ENCODE measurements at regions not wholly inside any gene's neighbourhood (a gene's known extent, or its start where the extent isn't known, plus 50 kb on each side); places are given as distances from the start of the nearest gene placed in this dataset.

DNA sequence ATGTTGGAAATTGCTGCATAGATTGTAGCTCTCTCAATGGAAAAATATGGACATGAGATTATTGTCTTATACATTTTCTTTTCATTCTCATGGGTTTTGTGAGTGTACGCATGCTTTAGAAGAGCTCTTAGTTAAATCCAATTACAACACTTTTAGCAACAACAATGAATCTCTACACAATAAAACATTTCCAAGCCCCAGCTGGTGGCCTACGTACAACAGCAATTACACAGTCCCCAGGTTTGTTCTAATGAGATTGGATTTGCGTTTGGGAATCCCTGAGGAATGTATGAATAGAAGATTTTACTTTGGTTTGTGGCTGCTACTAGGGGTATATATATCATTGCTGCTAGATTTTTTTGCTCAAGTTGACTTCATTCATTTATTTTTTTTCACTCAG is 98.6 kb downstream of the FHDC1 start:
- no peak for TF ChIP-seq ZNF274 (IDR thresholded peaks at IDR 0.05; ENCODE audit: low read depth, low read length)
- H3K4me3 ChIP-seq (ENCODE audit: low read length) = no peak overlapping the region

GRCh38 chr4:153036931-153037482 is 100.9 kb downstream of the FHDC1 start:
- TF ChIP-seq ZNF274 (IDR thresholded peaks at IDR 0.05; ENCODE audit: low read depth, low read length) = no peak
- no peak overlapping the region for H3K4me3 ChIP-seq (ENCODE audit: low read length)

- no peak for TF ChIP-seq ZNF274 (IDR thresholded peaks at IDR 0.05; ENCODE audit: low read depth, low read length)
- no peak overlapping the region for H3K4me3 ChIP-seq (ENCODE audit: low read length)
These were observed 102.6 kb downstream of the FHDC1 start for GRCh38 chr4:153038623-153039311.

DNA sequence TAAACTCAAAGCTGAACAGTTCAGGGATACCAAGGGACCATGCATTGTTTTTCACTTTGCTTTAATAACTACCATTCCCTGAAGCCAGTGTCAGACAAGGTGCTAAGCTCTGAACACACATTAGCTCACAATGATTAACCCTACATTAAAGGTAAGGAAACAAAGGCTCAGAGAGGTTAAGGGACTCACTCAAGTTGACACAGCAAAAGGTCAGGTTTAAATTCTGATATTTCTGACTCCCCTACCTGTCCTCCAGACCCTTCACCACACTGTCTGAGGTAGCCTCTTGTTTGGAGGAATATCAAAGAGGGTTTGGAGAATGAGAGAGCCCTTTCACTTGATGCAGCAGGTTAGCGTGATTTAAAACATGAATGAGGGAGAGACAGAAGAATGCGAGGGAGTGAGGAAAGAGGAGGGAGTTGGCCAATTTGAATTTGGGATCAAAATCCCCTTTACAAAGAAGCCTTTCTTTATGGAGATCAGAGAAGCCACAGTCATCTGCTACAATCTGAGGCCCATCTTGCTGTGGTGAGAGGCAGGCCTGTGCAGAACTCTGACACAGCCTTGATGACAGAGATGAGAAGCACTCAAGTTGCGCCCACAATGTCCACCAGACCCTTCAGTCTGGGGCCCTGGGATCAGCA is 103.5 kb downstream of the FHDC1 start:
- TF ChIP-seq ZNF274 (IDR thresholded peaks at IDR 0.05; ENCODE audit: low read depth, low read length) = no peak
- H3K4me3 ChIP-seq (ENCODE audit: low read length) = no peak overlapping the region

DNA sequence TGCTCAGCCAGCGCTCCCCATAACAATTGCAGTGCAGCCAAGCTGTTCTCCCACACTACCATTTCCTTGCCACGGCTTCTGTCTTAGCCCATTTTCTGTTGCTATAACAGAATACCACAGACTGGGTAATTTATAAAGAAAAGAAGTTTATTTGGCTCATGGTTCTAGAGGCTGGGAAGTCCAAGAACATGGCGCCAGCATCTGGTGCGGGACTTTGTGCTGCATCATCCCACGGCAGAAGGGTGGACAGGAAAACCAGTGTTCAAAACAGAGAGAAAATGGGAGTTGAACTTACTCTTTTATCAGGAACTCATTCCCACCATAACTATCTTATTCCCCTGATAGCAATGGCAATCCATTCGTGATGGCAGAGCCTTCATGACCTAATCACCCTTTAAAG is 104.6 kb downstream of the FHDC1 start:
- no peak overlapping the region for H3K4me3 ChIP-seq (ENCODE audit: low read length)
- no peak for TF ChIP-seq ZNF274 (IDR thresholded peaks at IDR 0.05; ENCODE audit: low read depth, low read length)

DNA sequence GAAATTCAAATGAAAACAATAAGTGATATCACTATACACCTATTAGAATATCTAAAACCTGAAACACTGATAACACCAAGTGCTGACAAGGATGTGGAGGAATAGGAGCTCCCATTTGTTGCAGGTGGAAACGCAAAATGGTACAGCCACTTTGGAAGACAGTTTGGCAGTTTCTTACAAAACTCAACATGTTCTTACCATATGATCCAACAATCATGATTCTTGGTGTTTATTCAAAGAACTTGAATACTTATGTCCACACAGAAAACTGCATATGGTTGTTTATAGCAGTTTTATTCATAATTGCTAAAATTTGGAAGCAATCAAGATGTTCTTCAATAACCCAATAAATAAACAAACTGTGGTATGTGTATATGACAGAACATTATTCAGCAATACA is 107.9 kb downstream of the FHDC1 start:
- TF ChIP-seq ZNF274 (IDR thresholded peaks at IDR 0.05; ENCODE audit: low read depth, low read length) = no peak

DNA sequence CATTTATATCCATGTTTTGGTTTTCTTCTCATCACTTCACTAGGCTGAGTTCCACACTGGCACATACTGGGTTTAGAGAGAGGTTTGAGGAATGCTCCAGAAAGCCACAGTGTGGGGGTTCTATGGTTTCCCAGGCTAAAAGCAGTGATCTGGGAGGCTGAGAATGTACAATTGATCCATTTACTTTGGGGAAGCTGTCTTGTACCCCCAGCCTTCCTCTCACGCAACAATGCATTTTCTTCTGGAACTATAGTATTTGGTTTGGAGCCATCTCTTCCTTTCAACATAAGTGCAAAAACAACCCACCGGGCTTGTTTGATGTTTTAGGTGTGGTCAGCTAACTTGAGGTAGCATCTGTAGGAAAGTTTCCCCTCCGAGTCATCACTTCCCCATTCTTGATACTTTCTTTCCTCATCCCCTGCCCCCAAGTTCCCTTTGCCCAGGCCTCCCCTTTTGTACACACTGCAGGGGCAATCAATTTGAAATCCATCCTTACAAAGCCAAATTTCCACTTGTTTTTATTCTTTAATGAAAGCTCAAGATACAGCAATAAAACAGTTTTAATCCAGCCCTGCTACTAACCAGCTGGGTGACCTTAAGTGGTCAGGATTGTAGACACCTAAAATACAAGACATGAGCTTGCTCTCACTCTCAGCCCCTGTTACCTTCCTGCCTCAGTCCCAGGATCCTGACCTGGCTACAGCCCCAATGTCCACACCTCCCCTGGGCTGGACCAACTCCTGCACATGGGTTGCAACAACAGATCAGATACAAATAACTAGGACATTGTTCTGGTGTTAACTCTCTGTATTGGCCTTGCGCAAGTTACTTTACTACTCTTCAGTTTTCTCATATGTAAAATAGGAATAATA is 109.2 kb downstream of the FHDC1 start:
- TF ChIP-seq ZNF274 (IDR thresholded peaks at IDR 0.05; ENCODE audit: low read depth, low read length) = no peak
- no peak overlapping the region for H3K4me3 ChIP-seq (ENCODE audit: low read length)

More for the DNA sequence above, 107.9 kb downstream of the FHDC1 start:
- no peak overlapping the region for H3K4me3 ChIP-seq (ENCODE audit: low read length)

GRCh38 chr4:153058671-153059060 is 122.5 kb downstream of the FHDC1 start:
- H3K4me3 ChIP-seq (ENCODE audit: low read length) = no peak overlapping the region
- no peak for TF ChIP-seq ZNF274 (IDR thresholded peaks at IDR 0.05; ENCODE audit: low read depth, low read length)

DNA sequence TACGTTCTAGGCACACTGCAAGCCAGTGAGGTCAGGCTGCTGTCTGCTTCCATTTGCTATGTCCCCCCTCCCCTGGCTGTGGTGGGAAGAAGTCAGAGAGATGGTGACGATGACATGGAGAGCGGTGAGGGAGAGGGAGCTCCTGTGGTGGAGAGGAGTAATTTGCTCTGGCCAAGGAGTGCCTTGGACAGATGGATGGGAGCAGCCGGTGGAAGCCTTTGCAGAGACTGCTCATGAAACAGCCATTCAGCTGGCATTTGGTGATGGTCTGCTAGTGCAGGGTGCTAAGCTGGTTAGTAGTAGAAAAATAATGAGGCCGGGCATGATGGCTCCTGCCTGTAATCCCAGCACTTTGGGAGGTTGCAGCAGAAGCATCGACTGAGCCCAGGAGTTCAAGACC is 124.1 kb downstream of the FHDC1 start:
- TF ChIP-seq ZNF274 (IDR thresholded peaks at IDR 0.05; ENCODE audit: low read depth, low read length) = no peak
- no peak overlapping the region for H3K4me3 ChIP-seq (ENCODE audit: low read length)

- no peak overlapping the region for H3K4me3 ChIP-seq (ENCODE audit: low read length)
- no peak for TF ChIP-seq ZNF274 (IDR thresholded peaks at IDR 0.05; ENCODE audit: low read depth, low read length)
These were observed 125.8 kb downstream of the FHDC1 start for GRCh38 chr4:153061971-153062370.

- no peak overlapping the region for H3K4me3 ChIP-seq (ENCODE audit: low read length)
- TF ChIP-seq ZNF274 (IDR thresholded peaks at IDR 0.05; ENCODE audit: low read depth, low read length) = no peak
These were observed 126.6 kb downstream of the FHDC1 start for GRCh38 chr4:153062652-153063168.

- H3K4me3 ChIP-seq (ENCODE audit: low read length) = no peak overlapping the region
- TF ChIP-seq ZNF274 (IDR thresholded peaks at IDR 0.05; ENCODE audit: low read depth, low read length) = no peak
These were observed 127.4 kb downstream of the FHDC1 start for GRCh38 chr4:153063490-153063889.

DNA sequence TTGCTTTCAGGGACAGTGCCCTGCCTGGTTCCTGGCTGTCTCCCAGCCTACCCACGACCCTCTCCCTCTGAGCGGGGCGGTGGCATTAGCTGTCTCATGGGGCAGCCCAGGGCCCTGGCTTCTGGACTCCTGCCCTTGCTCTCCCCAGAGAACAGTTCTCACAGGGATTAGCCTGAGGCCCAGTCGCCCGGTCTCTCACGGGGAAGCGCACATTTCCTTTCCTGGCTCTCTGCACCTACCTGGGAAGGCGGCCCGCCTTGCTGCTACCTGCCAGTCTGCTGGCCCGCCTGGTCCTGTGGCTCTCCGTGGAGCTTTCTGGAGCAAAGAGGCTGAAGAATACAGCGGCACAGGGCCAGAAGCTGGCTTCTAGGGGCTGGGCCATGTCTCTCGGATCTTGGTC is 128.4 kb downstream of the FHDC1 start:
- no peak overlapping the region for H3K4me3 ChIP-seq (ENCODE audit: low read length)
- TF ChIP-seq ZNF274 (IDR thresholded peaks at IDR 0.05; ENCODE audit: low read depth, low read length) = no peak

- TF ChIP-seq ZNF274 (IDR thresholded peaks at IDR 0.05; ENCODE audit: low read depth, low read length) = no peak
- H3K4me3 ChIP-seq (ENCODE audit: low read length) = no peak overlapping the region
These were observed 129.2 kb downstream of the FHDC1 start for GRCh38 chr4:153065276-153065675.
